ENCODE measurements at regions not wholly inside any gene's neighbourhood (a gene's known extent, or its start where the extent isn't known, plus 50 kb on each side); places are given as distances from the start of the nearest gene placed in this dataset.

DNA sequence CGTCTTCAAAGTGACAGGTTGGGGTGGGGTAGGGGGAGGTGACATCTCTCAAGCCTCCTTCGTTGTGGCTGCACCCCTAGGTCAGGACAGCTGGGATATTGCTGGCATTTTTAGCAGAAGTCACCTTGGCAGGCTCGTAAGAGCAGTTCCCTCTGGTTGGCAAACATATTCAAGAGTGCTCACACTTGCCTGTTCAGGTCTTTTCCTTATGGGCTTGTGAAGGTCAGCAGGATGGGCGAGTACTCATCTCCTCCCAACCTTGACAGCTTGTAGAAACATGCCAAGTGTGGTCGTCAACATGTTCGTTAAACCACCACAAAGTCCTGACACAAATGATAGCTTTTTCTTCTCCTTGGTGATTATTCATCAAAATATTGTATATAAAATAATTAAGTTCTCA, 113.6 kb downstream of the HDGFL1 start:
- no peak for DNase-seq (ENCODE audit: low read depth)

DNA sequence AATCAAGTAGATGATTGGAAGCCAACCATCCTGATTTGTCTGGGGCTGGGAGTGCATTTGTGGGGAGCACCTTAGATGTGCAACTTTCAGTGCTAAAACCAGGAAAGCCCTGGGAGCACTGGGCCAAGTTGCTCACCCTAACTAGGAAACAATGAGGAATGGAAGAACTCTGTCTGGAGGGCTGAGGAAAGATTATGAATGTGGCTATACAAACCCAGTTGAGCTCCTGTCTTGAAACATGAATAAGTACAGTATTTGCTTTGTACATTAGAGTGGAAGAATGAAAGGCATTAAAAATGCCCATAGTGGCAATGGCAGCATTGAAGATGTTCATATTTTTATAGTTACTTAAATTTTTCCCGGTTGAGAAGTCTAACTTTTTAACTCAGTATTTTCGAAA, 121.1 kb downstream of the HDGFL1 start:
- H3K4me3 ChIP-seq (ENCODE audit: low read length): no peak overlapping the region
- TF ChIP-seq, protein P1, sequence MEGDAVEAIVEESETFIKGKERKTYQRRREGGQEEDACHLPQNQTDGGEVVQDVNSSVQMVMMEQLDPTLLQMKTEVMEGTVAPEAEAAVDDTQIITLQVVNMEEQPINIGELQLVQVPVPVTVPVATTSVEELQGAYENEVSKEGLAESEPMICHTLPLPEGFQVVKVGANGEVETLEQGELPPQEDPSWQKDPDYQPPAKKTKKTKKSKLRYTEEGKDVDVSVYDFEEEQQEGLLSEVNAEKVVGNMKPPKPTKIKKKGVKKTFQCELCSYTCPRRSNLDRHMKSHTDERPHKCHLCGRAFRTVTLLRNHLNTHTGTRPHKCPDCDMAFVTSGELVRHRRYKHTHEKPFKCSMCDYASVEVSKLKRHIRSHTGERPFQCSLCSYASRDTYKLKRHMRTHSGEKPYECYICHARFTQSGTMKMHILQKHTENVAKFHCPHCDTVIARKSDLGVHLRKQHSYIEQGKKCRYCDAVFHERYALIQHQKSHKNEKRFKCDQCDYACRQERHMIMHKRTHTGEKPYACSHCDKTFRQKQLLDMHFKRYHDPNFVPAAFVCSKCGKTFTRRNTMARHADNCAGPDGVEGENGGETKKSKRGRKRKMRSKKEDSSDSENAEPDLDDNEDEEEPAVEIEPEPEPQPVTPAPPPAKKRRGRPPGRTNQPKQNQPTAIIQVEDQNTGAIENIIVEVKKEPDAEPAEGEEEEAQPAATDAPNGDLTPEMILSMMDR (conservative IDR thresholded peaks at IDR 0.05; ENCODE audit: low read length): no peak
- DNase-seq (ENCODE audit: low read depth): no peak

More for the DNA sequence above, 113.6 kb downstream of the HDGFL1 start:
- TF ChIP-seq, protein P1 (conservative IDR thresholded peaks at IDR 0.05; ENCODE audit: low read length): no peak
- no peak overlapping the region for H3K4me3 ChIP-seq (ENCODE audit: low read length)

DNA sequence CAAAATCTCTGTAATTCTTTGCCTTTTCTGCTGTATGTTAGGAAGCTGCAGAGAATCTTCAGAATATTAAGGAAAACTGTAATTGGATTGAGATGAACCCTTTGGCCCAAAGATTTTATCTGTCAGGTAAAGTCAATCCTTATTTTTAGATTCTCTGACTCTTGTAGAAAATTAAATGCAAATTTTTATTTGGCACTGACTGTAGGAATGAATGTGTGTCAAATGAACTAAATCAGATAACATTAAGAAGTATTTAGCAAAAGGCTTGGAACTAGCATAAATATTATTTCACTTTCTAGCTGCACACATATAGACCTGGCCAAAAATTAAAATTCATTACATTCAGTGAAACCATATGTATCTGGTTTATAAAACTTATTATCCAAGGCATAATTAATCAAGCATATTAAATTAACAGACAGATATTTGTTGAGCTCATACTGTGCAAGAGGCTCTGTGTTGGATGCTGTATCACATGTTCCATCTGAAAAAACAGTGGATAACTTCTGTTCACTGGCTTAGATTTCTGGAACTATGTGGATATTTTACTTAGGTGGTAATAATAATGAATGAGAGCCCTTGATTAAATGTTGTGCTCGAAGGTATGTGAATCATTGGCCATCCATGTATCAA, 124.8 kb downstream of the HDGFL1 start:
- TF ChIP-seq, protein P1 (conservative IDR thresholded peaks at IDR 0.05; ENCODE audit: low read length): no peak
- no peak overlapping the region for H3K4me3 ChIP-seq (ENCODE audit: low read length)
- no peak for DNase-seq (ENCODE audit: low read depth)

DNA sequence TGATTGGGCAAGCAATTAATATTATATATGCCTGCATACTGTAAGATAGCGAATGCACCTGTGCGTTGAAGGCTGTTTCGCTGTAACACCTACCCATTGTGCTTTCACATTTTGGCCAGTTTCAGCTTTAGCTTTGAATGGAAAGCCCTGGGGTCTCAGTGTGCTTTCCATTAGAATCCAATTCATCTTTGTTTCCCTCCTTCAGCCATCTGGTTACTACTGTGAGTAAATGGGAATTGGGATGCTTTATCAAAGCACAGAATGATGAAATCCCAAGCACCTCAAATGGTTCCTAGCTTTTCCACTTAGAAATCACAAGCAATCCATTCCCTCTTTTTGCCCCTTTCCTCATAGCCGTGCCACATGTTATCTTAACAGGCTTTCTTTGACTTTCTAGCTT, 127.1 kb downstream of the HDGFL1 start:
- H3K4me3 ChIP-seq (ENCODE audit: low read length): no peak overlapping the region
- no peak for DNase-seq (ENCODE audit: low read depth)
- TF ChIP-seq, protein P1 (conservative IDR thresholded peaks at IDR 0.05; ENCODE audit: low read length): no peak

DNA sequence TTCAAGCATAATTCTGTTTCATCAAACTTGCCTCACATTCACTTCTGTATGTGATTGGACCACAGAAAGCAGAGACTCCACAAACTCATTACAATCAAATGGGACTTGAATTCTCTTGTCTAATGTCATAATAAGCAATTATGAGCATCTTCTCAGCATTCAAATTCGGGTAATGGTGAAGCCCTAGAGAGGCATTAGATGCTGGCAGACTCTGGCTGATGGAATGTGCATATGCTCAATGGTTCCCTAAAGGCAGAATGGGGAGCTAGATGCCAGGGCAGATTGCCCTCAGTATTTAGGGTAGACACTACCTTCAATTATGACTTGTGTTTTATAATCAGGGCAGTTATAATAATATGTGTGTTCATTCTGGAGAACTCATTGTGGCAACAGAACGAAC, 127.9 kb downstream of the HDGFL1 start:
- no peak for DNase-seq (ENCODE audit: low read depth)
- TF ChIP-seq, protein P1 (conservative IDR thresholded peaks at IDR 0.05; ENCODE audit: low read length): no peak
- no peak overlapping the region for H3K4me3 ChIP-seq (ENCODE audit: low read length)

DNA sequence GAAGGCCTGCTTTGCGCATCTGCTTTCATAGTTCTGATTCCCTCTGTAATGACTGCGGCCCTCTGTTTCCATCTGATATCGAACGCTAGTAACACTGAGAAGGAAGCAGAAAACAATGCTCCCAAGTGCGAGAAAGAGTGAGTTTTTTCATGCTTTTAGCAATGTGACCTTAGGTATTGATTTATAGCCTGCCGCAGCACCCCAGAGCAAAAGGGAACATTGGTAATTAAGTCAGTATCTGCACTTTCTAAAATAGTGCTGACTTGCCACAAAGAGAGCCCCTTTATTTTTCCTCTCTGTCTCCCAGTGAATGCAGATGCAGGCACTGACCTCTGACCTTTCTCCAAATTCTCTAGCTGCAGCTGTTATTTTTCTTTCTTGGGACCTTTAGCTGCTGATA, 129.8 kb downstream of the HDGFL1 start:
- H3K4me3 ChIP-seq (ENCODE audit: low read length): no peak overlapping the region

DNA sequence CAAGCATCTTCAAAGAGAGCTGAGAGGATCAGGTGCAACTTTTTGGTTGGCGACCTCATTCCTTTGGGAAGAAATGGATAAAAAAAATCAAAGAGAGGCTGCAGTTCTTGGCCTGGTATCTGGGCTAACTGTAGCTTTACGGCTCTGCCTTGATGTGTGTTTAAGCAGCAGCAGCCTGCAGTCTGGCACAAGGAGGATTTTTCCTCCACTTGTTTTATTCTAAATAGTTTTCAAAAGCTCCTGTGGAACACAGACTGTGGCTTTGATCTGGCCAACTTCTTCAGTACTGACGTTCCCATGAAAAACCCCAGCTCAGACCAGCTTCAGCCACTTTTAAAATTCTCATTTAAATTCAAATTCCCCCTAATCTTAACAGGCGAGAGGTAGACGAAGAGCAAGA, 137.3 kb downstream of the HDGFL1 start:
- TF ChIP-seq, protein P1 (conservative IDR thresholded peaks at IDR 0.05; ENCODE audit: low read length): no peak
- DNase-seq (ENCODE audit: low read depth): no peak
- H3K4me3 ChIP-seq (ENCODE audit: low read length): no peak overlapping the region

More for the DNA sequence above, 129.8 kb downstream of the HDGFL1 start:
- DNase-seq (ENCODE audit: low read depth): no peak
- TF ChIP-seq, protein P1 (conservative IDR thresholded peaks at IDR 0.05; ENCODE audit: low read length): no peak
